ENCODE measurements at regions not wholly inside any gene's neighbourhood (a gene's known extent, or its start where the extent isn't known, plus 50 kb on each side); places are given as distances from the start of the nearest gene placed in this dataset.
A peak's percentile ranks its signal among the peaks of the same experiment; 100 is the strongest.

GRCh38 chr1:200302192-200302920, 107.5 kb downstream of the ZNF281 start:
- Histone ChIP-seq H3K9me3 (no peaks in the 10 kb centered on the region), H3K36me3 (no peaks in the 10 kb centered on the region), H3K4me3 (peak overlapping the region; percentile 69 to 90), H3K27me3 (no peaks in the 10 kb centered on the region), H3K4me1 (peaks cover 0 to 22% (median 4%) of the 10 kb centered on the region in 3 donors), H3K27ac (peak overlapping the region in 1 of 4 donors; percentile 43)
- WGBS, 2 donors (ENCODE audit: low coverage in 1 of 2), result 0% methylated on average over 4 to 5 of the region's 36 CpGs
- peak; percentile 19 for ATAC-seq
- TF ChIP-seq CTCF (IDR thresholded peaks at IDR 0.05) (peak in 1 of 4 experiments; percentile 15), EP300 (IDR thresholded peaks at IDR 0.05) (no peak)

- no peaks in the 10 kb centered on the region for H3K36me3 ChIP-seq
- no peak overlapping the region for H3K4me3 ChIP-seq
- no peaks in the 10 kb centered on the region for H3K27me3 ChIP-seq
- no peaks in the 10 kb centered on the region for H3K9me3 ChIP-seq
- H3K27ac ChIP-seq, result no peak overlapping the region
- no peak for ATAC-seq
- WGBS, 2 donors (ENCODE audit: low coverage in 1 of 2), result 80 to 85% methylated on average over 1 to 3 of the region's 3 CpGs
- TF ChIP-seq POLR2AphosphoS5 (IDR thresholded peaks at IDR 0.05), result no peak
- H3K4me1 ChIP-seq, result peaks cover 0 to 22% (median 4%) of the 10 kb centered on the region in 3 donors
Observed at GRCh38 chr1:200301152-200301551, 108.7 kb downstream of the ZNF281 start.

GRCh38 chr1:200299571-200299970, 110.3 kb downstream of the ZNF281 start:
- Histone ChIP-seq H3K27ac (no peak overlapping the region), H3K27me3 (no peaks in the 10 kb centered on the region), H3K4me3 (no peak overlapping the region), H3K4me1 (peaks cover 0 to 21% (median 4%) of the 10 kb centered on the region in 3 donors), H3K9me3 (no peaks in the 10 kb centered on the region), H3K36me3 (no peaks in the 10 kb centered on the region)
- WGBS, 2 donors (ENCODE audit: low coverage in 1 of 2), result 100% methylated on average over 1 of the region's 1 CpG; no CpG with 5 or more reads in 1 of the 2 donors
- TF ChIP-seq EP300 (IDR thresholded peaks at IDR 0.05), result no peak
- TF ChIP-seq CTCF (IDR thresholded peaks at IDR 0.05), result no peak
- TF ChIP-seq POLR2AphosphoS5 (IDR thresholded peaks at IDR 0.05), result no peak
- no peak for TF ChIP-seq POLR2A (IDR thresholded peaks at IDR 0.05)
- ATAC-seq, result no peak

GRCh38 chr1:200298242-200298641, 111.6 kb downstream of the ZNF281 start:
- H3K4me3 ChIP-seq, result no peak overlapping the region
- no peaks in the 10 kb centered on the region for H3K27me3 ChIP-seq
- no peak overlapping the region for H3K27ac ChIP-seq
- ATAC-seq, result no peak
- no peak for TF ChIP-seq CTCF (IDR thresholded peaks at IDR 0.05)
- TF ChIP-seq EP300 (IDR thresholded peaks at IDR 0.05), result no peak
- no peak for TF ChIP-seq POLR2AphosphoS5 (IDR thresholded peaks at IDR 0.05)
- no peak for TF ChIP-seq POLR2A (IDR thresholded peaks at IDR 0.05)
- 56 to 77% methylated on average over 1 of the region's 1 CpG for WGBS, 2 donors (ENCODE audit: low coverage in 1 of 2)
- no peaks in the 10 kb centered on the region for H3K36me3 ChIP-seq
- H3K9me3 ChIP-seq, result no peaks in the 10 kb centered on the region
- H3K4me1 ChIP-seq, result peaks cover 0 to 13% (median 4%) of the 10 kb centered on the region in 3 donors

GRCh38 chr1:200296091-200296661, 113.7 kb downstream of the ZNF281 start:
- H3K27ac ChIP-seq, result no peak overlapping the region
- H3K27me3 ChIP-seq, result no peaks in the 10 kb centered on the region
- H3K9me3 ChIP-seq, result no peaks in the 10 kb centered on the region
- no peak for ATAC-seq
- TF ChIP-seq CTCF (IDR thresholded peaks at IDR 0.05) (no peak), POLR2A (IDR thresholded peaks at IDR 0.05) (no peak), EP300 (IDR thresholded peaks at IDR 0.05) (no peak), POLR2AphosphoS5 (IDR thresholded peaks at IDR 0.05) (no peak)
- WGBS, 2 donors (ENCODE audit: low coverage in 1 of 2), result 0 to 50% methylated on average over 1 to 2 of the region's 2 CpGs
- H3K4me1 ChIP-seq, result no peaks in the 10 kb centered on the region
- no peak overlapping the region for H3K4me3 ChIP-seq
- H3K36me3 ChIP-seq, result no peaks in the 10 kb centered on the region
